ENCODE measurements at regions not wholly inside any gene's neighbourhood (a gene's known extent, or its start where the extent isn't known, plus 50 kb on each side); places are given as distances from the start of the nearest gene placed in this dataset.
"Not testable (repeated sequence)": the region's sequence is repeated elsewhere in the genome, so short reads cannot be mapped to it uniquely, and the experiment has no call there.

DNA sequence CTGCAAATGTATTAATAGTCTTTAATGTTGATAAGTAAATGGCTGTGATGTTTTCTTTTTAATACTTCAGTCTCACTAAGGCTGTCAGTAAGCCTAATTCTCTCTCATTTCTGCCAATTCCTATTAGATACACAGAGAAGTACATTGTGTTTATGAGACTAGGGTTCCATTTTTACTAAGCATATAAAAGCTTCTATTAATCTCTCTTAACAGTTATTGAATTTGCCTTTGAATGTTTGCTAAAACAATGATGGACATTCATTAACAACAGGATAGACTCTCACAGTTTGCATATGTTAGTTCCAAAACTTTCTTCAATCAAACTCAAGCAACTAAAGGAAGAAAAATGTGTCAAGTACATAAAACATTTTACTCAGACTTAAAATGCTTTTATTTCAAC lies 659.3 kb downstream of the TLE1 start:
- Histone ChIP-seq H3K27me3 (ENCODE audit: control insufficient read depth, insufficient read depth, low read length) (no peaks in the 10 kb centered on the region), H3K36me3 (ENCODE audit: control insufficient read depth, insufficient read depth, low read length) (no peaks in the 10 kb centered on the region), H3K4me3 (ENCODE audit: low read depth, low read length) (no peak overlapping the region)
- TF ChIP-seq, protein P1, sequence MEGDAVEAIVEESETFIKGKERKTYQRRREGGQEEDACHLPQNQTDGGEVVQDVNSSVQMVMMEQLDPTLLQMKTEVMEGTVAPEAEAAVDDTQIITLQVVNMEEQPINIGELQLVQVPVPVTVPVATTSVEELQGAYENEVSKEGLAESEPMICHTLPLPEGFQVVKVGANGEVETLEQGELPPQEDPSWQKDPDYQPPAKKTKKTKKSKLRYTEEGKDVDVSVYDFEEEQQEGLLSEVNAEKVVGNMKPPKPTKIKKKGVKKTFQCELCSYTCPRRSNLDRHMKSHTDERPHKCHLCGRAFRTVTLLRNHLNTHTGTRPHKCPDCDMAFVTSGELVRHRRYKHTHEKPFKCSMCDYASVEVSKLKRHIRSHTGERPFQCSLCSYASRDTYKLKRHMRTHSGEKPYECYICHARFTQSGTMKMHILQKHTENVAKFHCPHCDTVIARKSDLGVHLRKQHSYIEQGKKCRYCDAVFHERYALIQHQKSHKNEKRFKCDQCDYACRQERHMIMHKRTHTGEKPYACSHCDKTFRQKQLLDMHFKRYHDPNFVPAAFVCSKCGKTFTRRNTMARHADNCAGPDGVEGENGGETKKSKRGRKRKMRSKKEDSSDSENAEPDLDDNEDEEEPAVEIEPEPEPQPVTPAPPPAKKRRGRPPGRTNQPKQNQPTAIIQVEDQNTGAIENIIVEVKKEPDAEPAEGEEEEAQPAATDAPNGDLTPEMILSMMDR (IDR thresholded peaks at IDR 0.05; ENCODE audit: insufficient read depth, low read length, poor library complexity, severe bottlenecking), result no peak
- DNase-seq (ENCODE audit: low read depth), result no peak

GRCh38 chr9:81028504-81028903 lies 660.8 kb downstream of the TLE1 start:
- peak; percentile 98 for DNase-seq (ENCODE audit: low read depth)
- H3K36me3 ChIP-seq (ENCODE audit: control insufficient read depth, insufficient read depth, low read length), result no peaks in the 10 kb centered on the region
- TF ChIP-seq, protein P1 (IDR thresholded peaks at IDR 0.05; ENCODE audit: insufficient read depth, low read length, poor library complexity, severe bottlenecking), result no peak
- H3K27me3 ChIP-seq (ENCODE audit: control insufficient read depth, insufficient read depth, low read length), result no peaks in the 10 kb centered on the region
- no peak overlapping the region for H3K4me3 ChIP-seq (ENCODE audit: low read depth, low read length)

- Histone ChIP-seq H3K27me3 (ENCODE audit: control insufficient read depth, insufficient read depth, low read length) (no peaks in the 10 kb centered on the region), H3K4me3 (ENCODE audit: low read depth, low read length) (no peak overlapping the region), H3K36me3 (ENCODE audit: control insufficient read depth, insufficient read depth, low read length) (no peaks in the 10 kb centered on the region)
- TF ChIP-seq, protein P1 (IDR thresholded peaks at IDR 0.05; ENCODE audit: insufficient read depth, low read length, poor library complexity, severe bottlenecking), result no peak
- no peak for DNase-seq (ENCODE audit: low read depth)
Measured at GRCh38 chr9:81022177-81022576, 667.2 kb downstream of the TLE1 start.

DNA sequence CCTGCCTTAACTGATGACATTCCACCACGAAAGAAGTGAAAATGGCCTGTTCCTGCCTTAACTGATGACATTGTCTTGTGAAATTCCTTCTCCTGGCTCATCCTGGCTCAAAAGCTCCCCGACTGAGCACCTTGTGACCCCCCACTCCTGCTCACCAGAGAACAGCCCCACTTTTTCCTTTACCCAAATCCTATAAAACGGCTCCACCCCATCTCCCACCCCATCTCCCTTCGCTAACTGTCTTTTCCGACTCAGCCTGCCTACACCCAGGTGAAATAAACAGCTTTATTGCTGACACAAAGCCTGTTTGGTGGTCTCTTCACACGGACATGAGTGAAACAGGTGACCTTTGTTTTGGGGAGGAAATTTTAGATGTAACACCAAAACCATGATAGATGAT lies 674.4 kb downstream of the TLE1 start:
- not testable (repeated sequence) for H3K36me3 ChIP-seq (ENCODE audit: control insufficient read depth, insufficient read depth, low read length); H3K4me3 ChIP-seq (ENCODE audit: low read depth, low read length); H3K27me3 ChIP-seq (ENCODE audit: control insufficient read depth, insufficient read depth, low read length); DNase-seq (ENCODE audit: low read depth)

DNA sequence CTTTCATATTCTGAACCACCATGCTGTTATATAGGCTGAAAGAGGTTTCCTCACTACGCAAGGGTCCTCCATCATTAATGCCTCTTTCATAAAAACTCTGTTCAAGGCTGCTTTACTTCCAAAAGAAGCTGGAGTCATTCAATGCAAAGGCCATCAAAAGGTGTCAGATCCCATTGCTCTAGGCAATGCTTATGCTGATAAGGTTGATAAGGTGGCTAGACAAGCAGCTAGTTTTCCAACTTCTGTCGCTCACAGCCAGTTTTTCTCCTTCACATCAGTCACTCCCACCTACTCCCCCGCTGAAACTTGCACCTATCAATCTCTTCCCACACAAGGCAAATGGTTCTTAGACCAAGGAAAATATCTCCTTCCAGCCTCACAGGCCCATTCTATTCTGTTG lies 676.2 kb downstream of the TLE1 start:
- not testable (repeated sequence) for H3K27me3 ChIP-seq (ENCODE audit: control insufficient read depth, insufficient read depth, low read length); H3K4me3 ChIP-seq (ENCODE audit: low read depth, low read length); DNase-seq (ENCODE audit: low read depth); H3K36me3 ChIP-seq (ENCODE audit: control insufficient read depth, insufficient read depth, low read length)

DNA sequence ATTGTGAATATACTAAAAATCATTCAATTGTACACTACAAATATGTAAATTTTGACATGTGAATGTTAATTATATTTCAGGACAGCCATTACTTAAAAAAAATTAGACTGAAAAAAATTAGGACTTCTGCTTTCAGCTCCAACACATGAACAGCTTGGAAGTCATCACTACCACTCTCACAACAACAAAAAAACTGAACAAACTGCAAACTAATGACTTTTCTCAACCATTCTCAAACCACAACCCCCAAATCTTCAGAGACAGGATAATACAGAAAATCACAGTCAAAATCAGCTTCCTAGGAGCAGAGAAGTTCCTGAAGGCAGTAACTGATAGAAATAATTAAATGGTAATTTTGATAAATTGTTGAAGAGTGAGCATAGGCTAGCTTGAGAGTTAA lies 686.4 kb downstream of the TLE1 start:
- TF ChIP-seq, protein P1 (IDR thresholded peaks at IDR 0.05; ENCODE audit: insufficient read depth, low read length, poor library complexity, severe bottlenecking), result no peak
- DNase-seq (ENCODE audit: low read depth), result no peak
- no peak overlapping the region for H3K4me3 ChIP-seq (ENCODE audit: low read depth, low read length)
- H3K36me3 ChIP-seq (ENCODE audit: control insufficient read depth, insufficient read depth, low read length), result no peaks in the 10 kb centered on the region
- no peaks in the 10 kb centered on the region for H3K27me3 ChIP-seq (ENCODE audit: control insufficient read depth, insufficient read depth, low read length)

- peak; percentile 88 for DNase-seq (ENCODE audit: low read depth)
- Histone ChIP-seq H3K4me3 (ENCODE audit: low read depth, low read length) (no peak overlapping the region), H3K36me3 (ENCODE audit: control insufficient read depth, insufficient read depth, low read length) (no peaks in the 10 kb centered on the region), H3K27me3 (ENCODE audit: control insufficient read depth, insufficient read depth, low read length) (no peaks in the 10 kb centered on the region)
- TF ChIP-seq, protein P1 (IDR thresholded peaks at IDR 0.05; ENCODE audit: insufficient read depth, low read length, poor library complexity, severe bottlenecking), result no peak
Measured at GRCh38 chr9:81002242-81002641, 687.1 kb downstream of the TLE1 start.

Data from kidney epithelial cell (primary cell).